GM13976 (cell line): ENCODE measurements at regions not wholly inside any gene's neighbourhood (a gene's known extent, or its start where the extent isn't known, plus 50 kb on each side); places are given as distances from the start of the nearest gene placed in this dataset.

Experiments used
- DNase-seq: peaks from one replicate; pipeline ENCODE4 v3.0.0; 2012; ENCODE audit warnings: low spot score
- in situ Hi-C: fragments of 300-500 bp; cut with MboI; formaldehyde crosslinking; loops from one replicate; pipeline ENCODE4 v1.12.0; 2022; ENCODE audit warnings: low sequenced_read_pairs, mixed read lengths, inconsistent platforms; ENCODE audit not compliant: unreplicated experiment
- TF ChIP-seq, protein P1 (sequence below): IDR thresholded peaks from 2 replicates; pipeline ENCODE4 v1.5.1; 2012; ENCODE audit warnings: borderline replicate concordance, mild to moderate bottlenecking; ENCODE audit not compliant: insufficient read depth; ENCODE audit errors: extremely low read depth, missing control alignments, control extremely low read depth

DNA sequence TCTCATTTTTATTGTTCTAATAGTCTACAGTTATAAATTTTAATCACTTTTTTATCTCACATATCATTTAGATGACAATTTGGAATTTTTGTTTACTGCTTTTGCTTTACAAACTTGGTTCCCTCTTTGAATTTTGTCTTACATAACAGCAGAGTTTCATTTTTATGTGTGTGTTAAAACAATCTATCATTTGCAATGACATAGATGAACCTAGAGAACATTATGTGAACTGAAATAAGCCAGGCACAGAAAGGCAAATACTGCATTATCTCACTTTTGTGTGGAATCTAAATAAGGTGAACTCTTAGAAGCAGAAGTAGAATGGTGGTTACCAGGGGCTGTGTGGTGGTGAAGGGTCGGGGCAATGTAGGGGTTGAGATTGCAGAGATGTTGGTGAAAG lies 170.7 kb downstream of the GASK1B start:
- DNase-seq = no peak
- in situ Hi-C loops = no loop called here
- TF ChIP-seq, protein P1, sequence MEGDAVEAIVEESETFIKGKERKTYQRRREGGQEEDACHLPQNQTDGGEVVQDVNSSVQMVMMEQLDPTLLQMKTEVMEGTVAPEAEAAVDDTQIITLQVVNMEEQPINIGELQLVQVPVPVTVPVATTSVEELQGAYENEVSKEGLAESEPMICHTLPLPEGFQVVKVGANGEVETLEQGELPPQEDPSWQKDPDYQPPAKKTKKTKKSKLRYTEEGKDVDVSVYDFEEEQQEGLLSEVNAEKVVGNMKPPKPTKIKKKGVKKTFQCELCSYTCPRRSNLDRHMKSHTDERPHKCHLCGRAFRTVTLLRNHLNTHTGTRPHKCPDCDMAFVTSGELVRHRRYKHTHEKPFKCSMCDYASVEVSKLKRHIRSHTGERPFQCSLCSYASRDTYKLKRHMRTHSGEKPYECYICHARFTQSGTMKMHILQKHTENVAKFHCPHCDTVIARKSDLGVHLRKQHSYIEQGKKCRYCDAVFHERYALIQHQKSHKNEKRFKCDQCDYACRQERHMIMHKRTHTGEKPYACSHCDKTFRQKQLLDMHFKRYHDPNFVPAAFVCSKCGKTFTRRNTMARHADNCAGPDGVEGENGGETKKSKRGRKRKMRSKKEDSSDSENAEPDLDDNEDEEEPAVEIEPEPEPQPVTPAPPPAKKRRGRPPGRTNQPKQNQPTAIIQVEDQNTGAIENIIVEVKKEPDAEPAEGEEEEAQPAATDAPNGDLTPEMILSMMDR = no peak

DNA sequence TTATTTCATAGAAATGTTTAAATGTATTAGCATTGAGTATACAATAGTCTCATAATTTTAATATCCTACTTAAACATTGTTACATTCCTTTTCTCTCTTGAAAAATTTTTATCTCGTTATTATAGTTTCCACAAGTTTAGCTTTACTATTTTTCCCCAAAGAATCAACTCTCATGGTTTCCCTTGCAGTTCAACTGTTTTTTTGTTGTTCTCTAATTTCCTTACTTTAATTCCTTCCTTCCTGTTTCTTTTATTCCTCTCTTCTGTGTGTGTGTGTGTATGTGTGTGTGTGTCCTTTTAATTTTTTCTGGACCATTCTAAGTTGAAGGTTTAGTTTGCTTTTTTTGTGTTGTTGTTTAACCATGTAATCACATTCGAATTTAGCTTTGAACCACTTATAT lies 171.1 kb downstream of the GASK1B start:
- no peak for DNase-seq
- in situ Hi-C loops = no loop called here
- TF ChIP-seq, protein P1 = no peak

DNA sequence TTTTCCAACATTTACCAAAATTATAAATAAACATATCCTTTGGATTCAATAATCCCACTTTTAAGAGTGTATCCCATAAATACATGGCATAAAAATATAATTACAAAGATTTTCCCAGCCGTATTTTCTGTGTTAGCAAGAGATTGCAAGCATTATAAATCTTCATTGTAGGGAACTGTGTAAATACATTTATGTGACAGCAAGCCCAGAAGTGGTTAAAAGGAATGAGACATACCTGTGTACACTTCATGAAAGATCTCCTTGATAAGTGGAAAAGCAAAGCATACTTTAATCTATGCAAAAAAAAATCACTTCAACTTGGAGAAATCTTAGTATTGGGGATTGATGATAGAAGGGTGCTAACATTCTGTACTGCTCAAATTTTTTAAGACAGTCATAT lies 173.1 kb downstream of the GASK1B start:
- in situ Hi-C loops = loop anchor here (10.0 kb wide), 1 partner anchor 165 kb away; no protein-coding TSS in a partner anchor
- TF ChIP-seq, protein P1 = no peak
- DNase-seq = no peak

DNA sequence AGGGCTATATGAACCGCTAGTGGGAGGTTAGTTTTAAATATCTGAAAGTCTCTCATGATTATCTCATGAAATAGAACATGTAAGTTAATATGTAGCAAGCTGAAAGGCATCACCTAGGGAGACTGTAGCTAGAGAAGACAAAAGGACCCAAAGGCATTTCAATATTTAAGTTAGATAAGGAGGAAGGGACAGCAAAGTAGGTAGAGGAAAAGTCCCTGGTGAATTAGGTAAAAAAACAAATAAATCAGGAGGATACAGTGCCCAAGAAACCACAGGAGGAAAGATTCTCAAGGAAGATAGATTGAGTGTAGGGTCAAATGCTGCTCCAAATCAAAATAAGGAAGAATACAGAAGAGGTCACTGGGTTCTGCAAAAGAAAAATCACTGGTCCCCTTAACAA lies 175.5 kb downstream of the GASK1B start:
- TF ChIP-seq, protein P1 = no peak
- no peak for DNase-seq
- in situ Hi-C loops = loop anchor here (10.0 kb wide), 1 partner anchor 168 kb away; no protein-coding TSS in a partner anchor

DNA sequence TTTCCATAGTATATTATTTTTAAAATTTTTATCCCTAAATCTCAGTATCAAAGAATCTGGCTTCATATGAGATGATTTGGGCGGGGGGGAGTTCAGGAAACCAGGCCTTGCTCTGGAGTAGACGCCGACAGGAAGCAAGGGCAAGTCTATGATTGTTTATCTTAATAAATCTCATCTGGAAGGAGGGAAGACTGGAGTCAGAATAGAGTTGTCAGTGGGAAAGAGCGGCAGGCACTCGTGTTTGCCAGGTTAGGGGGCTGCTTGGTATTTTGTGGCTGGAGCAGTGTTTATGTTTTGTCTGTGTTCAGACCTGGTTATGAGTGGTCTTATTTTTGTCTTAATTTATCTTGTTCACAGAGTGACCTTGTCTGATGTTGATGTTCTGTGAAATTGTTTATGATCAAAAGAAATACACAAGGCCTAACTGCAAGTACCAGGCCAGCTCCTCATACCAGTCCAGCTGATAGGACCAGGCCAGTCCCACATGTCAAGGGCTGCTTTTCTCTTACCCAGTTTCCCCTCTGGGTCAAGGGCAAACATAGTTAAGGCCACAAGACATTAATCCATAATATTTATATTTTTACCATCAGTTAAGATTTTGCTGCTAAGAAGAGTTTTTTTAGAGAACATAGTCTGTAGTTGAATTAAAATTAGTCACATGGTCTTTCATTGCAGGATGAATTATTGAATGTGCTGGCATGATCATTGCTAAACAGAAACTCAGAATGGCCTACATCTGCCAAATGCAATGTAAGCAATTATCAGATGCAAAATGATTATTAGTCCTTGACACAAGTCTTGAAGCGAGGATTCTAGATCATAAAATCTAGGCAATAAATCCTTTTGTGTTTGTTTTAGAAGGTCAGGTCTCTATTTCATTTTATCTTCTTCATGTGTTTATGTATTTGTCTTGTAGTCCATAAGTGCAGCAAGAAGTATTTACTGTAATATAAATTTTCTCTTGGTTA lies 176.5 kb downstream of the GASK1B start:
- no peak for DNase-seq
- TF ChIP-seq, protein P1 = no peak
- in situ Hi-C loops = loop anchor here (10.0 kb wide), 1 partner anchor 168 kb away; no protein-coding TSS in a partner anchor

DNA sequence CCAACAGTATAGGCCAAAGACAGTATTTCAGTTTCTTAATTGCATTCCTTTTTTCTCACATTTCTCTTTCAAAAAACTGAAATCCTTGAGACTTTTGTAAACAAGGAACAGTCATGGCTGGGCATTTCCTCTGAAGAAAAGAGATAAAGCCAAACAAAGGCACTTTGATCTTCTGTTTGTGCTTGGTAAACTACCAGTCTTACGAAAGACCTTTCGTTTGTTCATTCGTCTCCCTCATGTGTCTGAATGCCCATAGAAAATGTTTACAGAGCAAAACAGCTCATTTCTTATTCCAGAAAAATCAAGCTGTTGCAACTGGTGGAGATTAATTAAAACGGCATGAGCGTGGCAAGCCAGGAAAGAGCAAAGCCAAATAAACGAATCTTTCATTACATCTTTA lies 178.0 kb downstream of the GASK1B start:
- in situ Hi-C loops = loop anchor here (10.0 kb wide), 1 partner anchor 170 kb away; no protein-coding TSS in a partner anchor
- TF ChIP-seq, protein P1 = no peak
- DNase-seq = no peak
